ENCODE measurements at regions not wholly inside any gene's neighbourhood (a gene's known extent, or its start where the extent isn't known, plus 50 kb on each side); places are given as distances from the start of the nearest gene placed in this dataset.

DNA sequence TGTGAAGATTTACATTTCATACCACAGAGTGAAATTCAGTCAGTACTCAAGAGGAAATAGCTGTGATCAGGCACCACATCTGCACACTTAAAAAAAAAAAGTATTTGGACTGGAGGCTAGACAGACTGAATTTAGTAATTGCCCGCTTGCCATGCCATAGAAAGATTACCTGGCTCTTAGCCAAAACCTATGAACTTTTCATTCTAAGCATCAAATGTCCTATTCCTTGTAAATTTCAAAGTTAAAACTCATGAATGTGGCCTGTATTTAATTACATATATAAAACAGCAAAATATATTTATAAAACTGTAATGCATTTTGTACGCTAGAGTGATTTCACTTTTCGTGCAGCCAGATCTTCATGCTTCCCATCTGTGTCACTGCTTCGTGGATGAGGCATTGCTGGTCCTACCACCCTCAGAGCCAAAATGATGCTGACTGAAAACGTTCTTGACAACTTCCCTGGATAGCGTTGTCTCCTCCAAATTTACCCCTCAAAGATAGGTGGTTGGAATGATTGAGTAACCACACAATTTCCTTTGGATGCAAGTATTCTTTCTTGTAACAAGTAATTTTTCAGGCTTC is 447.9 kb upstream of the SGCD start:
- ATAC-seq (no peak), DNase-seq (ENCODE audit: low read depth, low spot score) (no peak)
- no peak overlapping the region for H3K4me3 ChIP-seq (replicated peaks in 1 of 2; ENCODE audit: low read depth in 1 of 2, low read length in 2 of 2)
- H3K9ac ChIP-seq (ENCODE audit: low read length), result no peak overlapping the region
- no peaks in the 10 kb centered on the region; a peak in 1 of 4 replicates for H3K9me3 ChIP-seq (ENCODE audit: control insufficient read depth in 1 of 2, insufficient read depth in 1 of 2, low read depth in 1 of 2, low read length in 2 of 2)
- H3K4me2 ChIP-seq (ENCODE audit: low read length), result no peak overlapping the region
- H2AFZ ChIP-seq (ENCODE audit: low read depth, low read length, poor library complexity, severe bottlenecking), result no peak overlapping the region
- no peak for TF ChIP-seq POLR2A (IDR thresholded peaks at IDR 0.05; ENCODE audit: borderline replicate concordance, extremely low read depth, insufficient read depth, insufficient read length)
- TF ChIP-seq ELF1 (IDR thresholded peaks at IDR 0.05; ENCODE audit: borderline replicate concordance, low read depth), result no peak
- no peak for TF ChIP-seq SIN3A (IDR thresholded peaks at IDR 0.05; ENCODE audit: low read depth)
- ChIA-PET POLR2A (no interaction called here), RAD21 (ENCODE audit: low non-redundant PET in 1 of 2, low total read pairs in 2 of 2, uncharacterized antibody in 2 of 2, unreplicated experiment in 2 of 2) (no interaction called here), CTCF (no interaction called here)
- H3K27ac ChIP-seq (ENCODE audit: low read depth, low read length), result no peak overlapping the region
- no peaks in the 10 kb centered on the region for H3K36me3 ChIP-seq (ENCODE audit: control insufficient read depth in 1 of 2, insufficient read depth in 2 of 2, low read length in 2 of 2)
- intact Hi-C loops (cut with micrococcal nuclease), result no loop called here
- no peaks in the 10 kb centered on the region for H4K20me1 ChIP-seq (ENCODE audit: insufficient read depth)
- no peaks in the 10 kb centered on the region for H3K27me3 ChIP-seq (ENCODE audit: insufficient read depth, low read length)
- no TSS peak for BruUV-seq (replicated peaks)
- H3K9me2 ChIP-seq (ENCODE audit: insufficient read depth), result no peaks in the 10 kb centered on the region
- no peaks in the 10 kb centered on the region for H3K4me1 ChIP-seq (ENCODE audit: control insufficient read depth in 1 of 2, insufficient read depth in 2 of 2, low read length in 2 of 2)
- no peaks in the 10 kb centered on the region for H3K79me2 ChIP-seq (ENCODE audit: insufficient read depth, low read length)

- ATAC-seq, result no peak
- Histone ChIP-seq H3K36me3 (ENCODE audit: control insufficient read depth in 1 of 2, insufficient read depth in 2 of 2, low read length in 2 of 2) (no peaks in the 10 kb centered on the region), H3K4me3 (replicated peaks in 1 of 2; ENCODE audit: low read depth in 1 of 2, low read length in 2 of 2) (no peak overlapping the region), H2AFZ (ENCODE audit: low read depth, low read length, poor library complexity, severe bottlenecking) (no peak overlapping the region), H3K27ac (ENCODE audit: low read depth, low read length) (no peak overlapping the region), H3K9me3 (ENCODE audit: control insufficient read depth in 1 of 2, insufficient read depth in 1 of 2, low read depth in 1 of 2, low read length in 2 of 2) (no peaks in the 10 kb centered on the region; a peak in 2 of 4 replicates), H3K27me3 (ENCODE audit: insufficient read depth, low read length) (no peaks in the 10 kb centered on the region), H3K4me2 (ENCODE audit: low read length) (no peak overlapping the region), H3K9me2 (ENCODE audit: insufficient read depth) (no peaks in the 10 kb centered on the region), H3K4me1 (ENCODE audit: control insufficient read depth in 1 of 2, insufficient read depth in 2 of 2, low read length in 2 of 2) (no peaks in the 10 kb centered on the region), H3K79me2 (ENCODE audit: insufficient read depth, low read length) (no peaks in the 10 kb centered on the region), H4K20me1 (ENCODE audit: insufficient read depth) (no peaks in the 10 kb centered on the region), H3K9ac (ENCODE audit: low read length) (no peak overlapping the region)
- ChIA-PET CTCF (no interaction called here), RAD21 (ENCODE audit: low non-redundant PET in 1 of 2, low total read pairs in 2 of 2, uncharacterized antibody in 2 of 2, unreplicated experiment in 2 of 2) (no interaction called here), POLR2A (no interaction called here)
- TF ChIP-seq, protein P1, sequence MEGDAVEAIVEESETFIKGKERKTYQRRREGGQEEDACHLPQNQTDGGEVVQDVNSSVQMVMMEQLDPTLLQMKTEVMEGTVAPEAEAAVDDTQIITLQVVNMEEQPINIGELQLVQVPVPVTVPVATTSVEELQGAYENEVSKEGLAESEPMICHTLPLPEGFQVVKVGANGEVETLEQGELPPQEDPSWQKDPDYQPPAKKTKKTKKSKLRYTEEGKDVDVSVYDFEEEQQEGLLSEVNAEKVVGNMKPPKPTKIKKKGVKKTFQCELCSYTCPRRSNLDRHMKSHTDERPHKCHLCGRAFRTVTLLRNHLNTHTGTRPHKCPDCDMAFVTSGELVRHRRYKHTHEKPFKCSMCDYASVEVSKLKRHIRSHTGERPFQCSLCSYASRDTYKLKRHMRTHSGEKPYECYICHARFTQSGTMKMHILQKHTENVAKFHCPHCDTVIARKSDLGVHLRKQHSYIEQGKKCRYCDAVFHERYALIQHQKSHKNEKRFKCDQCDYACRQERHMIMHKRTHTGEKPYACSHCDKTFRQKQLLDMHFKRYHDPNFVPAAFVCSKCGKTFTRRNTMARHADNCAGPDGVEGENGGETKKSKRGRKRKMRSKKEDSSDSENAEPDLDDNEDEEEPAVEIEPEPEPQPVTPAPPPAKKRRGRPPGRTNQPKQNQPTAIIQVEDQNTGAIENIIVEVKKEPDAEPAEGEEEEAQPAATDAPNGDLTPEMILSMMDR (IDR thresholded peaks at IDR 0.05 in 2 of 3, conservative IDR thresholded peaks at IDR 0.05 in 1 of 3; ENCODE audit: borderline replicate concordance in 1 of 3, insufficient read depth in 1 of 3, low read depth in 2 of 3, low read length in 2 of 3), result no peak
- TF ChIP-seq CEBPB (IDR thresholded peaks at IDR 0.05; ENCODE audit: low read depth) (no peak), ATF3 (IDR thresholded peaks at IDR 0.05) (no peak), EZH2 (IDR thresholded peaks at IDR 0.05) (no peak), RAD21 (IDR thresholded peaks at IDR 0.05; ENCODE audit: low read depth) (no peak), POLR2A (IDR thresholded peaks at IDR 0.05; ENCODE audit: borderline replicate concordance, extremely low read depth, insufficient read depth, insufficient read length) (no peak), SRF (IDR thresholded peaks at IDR 0.05; ENCODE audit: low read depth) (no peak), ZNF274 (IDR thresholded peaks at IDR 0.05; ENCODE audit: low read depth, low read length) (no peak), CBX3 (IDR thresholded peaks at IDR 0.05; ENCODE audit: low read depth) (no peak), POLR2AphosphoS5 (IDR thresholded peaks at IDR 0.05; ENCODE audit: low read depth, low read length) (no peak), SIN3A (IDR thresholded peaks at IDR 0.05; ENCODE audit: low read depth) (no peak), ZFX (IDR thresholded peaks at IDR 0.05) (no peak), ELF1 (IDR thresholded peaks at IDR 0.05; ENCODE audit: borderline replicate concordance, low read depth) (no peak), SP1 (IDR thresholded peaks at IDR 0.05; ENCODE audit: low read depth) (no peak), EZH2phosphoT487 (IDR thresholded peaks at IDR 0.05; ENCODE audit: borderline replicate concordance) (no peak), JUND (IDR thresholded peaks at IDR 0.05) (no peak)
- TF ChIP-seq, protein P2, sequence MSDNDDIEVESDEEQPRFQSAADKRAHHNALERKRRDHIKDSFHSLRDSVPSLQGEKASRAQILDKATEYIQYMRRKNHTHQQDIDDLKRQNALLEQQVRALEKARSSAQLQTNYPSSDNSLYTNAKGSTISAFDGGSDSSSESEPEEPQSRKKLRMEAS (IDR thresholded peaks at IDR 0.05), result no peak
- intact Hi-C loops (cut with micrococcal nuclease), result no loop called here
- no TSS peak for BruUV-seq (replicated peaks)
- no peak for DNase-seq (ENCODE audit: low read depth, low spot score)
Observed at GRCh38 chr5:155884041-155884440, 442.9 kb upstream of the SGCD start.
